ENCODE measurements at regions not wholly inside any gene's neighbourhood (a gene's known extent, or its start where the extent isn't known, plus 50 kb on each side); places are given as distances from the start of the nearest gene placed in this dataset.

DNA sequence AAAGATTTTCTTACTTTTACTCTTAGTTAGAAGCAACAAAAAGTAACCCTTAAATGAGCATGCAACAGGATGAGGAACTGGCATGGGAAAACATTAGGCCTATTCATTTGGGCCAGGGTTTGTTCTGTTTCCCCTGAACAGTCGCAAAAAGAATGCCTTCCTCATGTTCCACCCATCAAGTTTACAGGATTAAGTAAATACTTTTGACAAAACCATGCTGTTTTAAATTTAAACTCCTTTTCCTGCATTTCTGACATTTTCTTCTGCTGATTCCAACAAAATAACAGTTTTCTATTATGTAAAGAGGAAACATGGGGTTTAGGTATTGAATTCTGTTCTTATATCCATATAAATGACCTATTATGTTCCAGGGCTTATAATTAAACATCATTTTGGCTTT, 236.6 kb upstream of the ACTBL2 start:
- no peak for TF ChIP-seq EZH2 (IDR thresholded peaks at IDR 0.05; ENCODE audit: borderline replicate concordance, low read depth, low read length, poor library complexity, severe bottlenecking)
- TF ChIP-seq, protein P1, sequence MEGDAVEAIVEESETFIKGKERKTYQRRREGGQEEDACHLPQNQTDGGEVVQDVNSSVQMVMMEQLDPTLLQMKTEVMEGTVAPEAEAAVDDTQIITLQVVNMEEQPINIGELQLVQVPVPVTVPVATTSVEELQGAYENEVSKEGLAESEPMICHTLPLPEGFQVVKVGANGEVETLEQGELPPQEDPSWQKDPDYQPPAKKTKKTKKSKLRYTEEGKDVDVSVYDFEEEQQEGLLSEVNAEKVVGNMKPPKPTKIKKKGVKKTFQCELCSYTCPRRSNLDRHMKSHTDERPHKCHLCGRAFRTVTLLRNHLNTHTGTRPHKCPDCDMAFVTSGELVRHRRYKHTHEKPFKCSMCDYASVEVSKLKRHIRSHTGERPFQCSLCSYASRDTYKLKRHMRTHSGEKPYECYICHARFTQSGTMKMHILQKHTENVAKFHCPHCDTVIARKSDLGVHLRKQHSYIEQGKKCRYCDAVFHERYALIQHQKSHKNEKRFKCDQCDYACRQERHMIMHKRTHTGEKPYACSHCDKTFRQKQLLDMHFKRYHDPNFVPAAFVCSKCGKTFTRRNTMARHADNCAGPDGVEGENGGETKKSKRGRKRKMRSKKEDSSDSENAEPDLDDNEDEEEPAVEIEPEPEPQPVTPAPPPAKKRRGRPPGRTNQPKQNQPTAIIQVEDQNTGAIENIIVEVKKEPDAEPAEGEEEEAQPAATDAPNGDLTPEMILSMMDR (conservative IDR thresholded peaks at IDR 0.05; ENCODE audit: low read depth, low read length) = no peak
- Histone ChIP-seq H3K27me3 (replicated peaks; ENCODE audit: insufficient read depth, low read depth, low read length, poor library complexity) (no peaks in the 10 kb centered on the region), H3K4me1 (ENCODE audit: insufficient read depth, low read length, poor library complexity, severe bottlenecking) (no peaks in the 10 kb centered on the region), H3K27ac (ENCODE audit: low read depth, low read length, poor library complexity, severe bottlenecking) (no peak overlapping the region), H3K36me3 (ENCODE audit: insufficient read depth, low read length, poor library complexity, severe bottlenecking) (no peaks in the 10 kb centered on the region), H3K9me3 (ENCODE audit: low read depth, low read length, poor library complexity, severe bottlenecking) (no peaks in the 10 kb centered on the region), H3K4me3 (ENCODE audit: low read depth, low read length, poor library complexity, severe bottlenecking) (no peak overlapping the region)
- intact Hi-C loops (cut with micrococcal nuclease; ENCODE audit: unreplicated experiment) = no loop called here
- peak; percentile 43 for DNase-seq (ENCODE audit: low spot score)
- no TSS peak for BruUV-seq (replicated peaks)
- ChIA-PET CTCF (no interaction called here), POLR2A (ENCODE audit: low non-redundant PET) (no interaction called here)

DNA sequence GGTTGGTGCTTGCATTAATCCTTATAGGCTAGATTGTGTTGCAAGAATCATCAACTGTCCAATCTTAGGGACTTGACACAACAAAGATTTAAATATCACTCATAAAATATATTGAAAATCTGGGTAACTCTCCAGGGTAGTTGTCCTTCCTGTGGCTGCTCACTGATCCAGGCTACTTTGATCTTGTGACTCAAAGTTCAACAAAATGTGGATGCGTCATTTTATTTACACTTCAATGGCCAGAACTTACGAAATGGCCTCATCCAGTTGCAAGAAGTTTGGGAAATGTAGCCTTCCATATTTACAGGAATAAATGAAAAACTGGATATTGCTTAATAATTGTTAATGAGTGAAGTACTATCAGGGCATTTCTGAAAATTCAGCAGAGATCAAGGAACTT, 235.5 kb upstream of the ACTBL2 start:
- H3K9me3 ChIP-seq (ENCODE audit: low read depth, low read length, poor library complexity, severe bottlenecking) = no peaks in the 10 kb centered on the region
- BruUV-seq (replicated peaks) = no TSS peak
- no peak overlapping the region for H3K4me3 ChIP-seq (ENCODE audit: low read depth, low read length, poor library complexity, severe bottlenecking)
- intact Hi-C loops (cut with micrococcal nuclease; ENCODE audit: unreplicated experiment) = no loop called here
- ChIA-PET CTCF (no interaction called here), POLR2A (ENCODE audit: low non-redundant PET) (no interaction called here)
- H3K36me3 ChIP-seq (ENCODE audit: insufficient read depth, low read length, poor library complexity, severe bottlenecking) = no peaks in the 10 kb centered on the region
- no peaks in the 10 kb centered on the region for H3K27me3 ChIP-seq (replicated peaks; ENCODE audit: insufficient read depth, low read depth, low read length, poor library complexity)
- no peak for DNase-seq (ENCODE audit: low spot score)
- no peak overlapping the region for H3K27ac ChIP-seq (ENCODE audit: low read depth, low read length, poor library complexity, severe bottlenecking)
- H3K4me1 ChIP-seq (ENCODE audit: insufficient read depth, low read length, poor library complexity, severe bottlenecking) = no peaks in the 10 kb centered on the region
- TF ChIP-seq, protein P1 (conservative IDR thresholded peaks at IDR 0.05; ENCODE audit: low read depth, low read length) = no peak
- no peak for TF ChIP-seq EZH2 (IDR thresholded peaks at IDR 0.05; ENCODE audit: borderline replicate concordance, low read depth, low read length, poor library complexity, severe bottlenecking)

- intact Hi-C loops (cut with micrococcal nuclease; ENCODE audit: unreplicated experiment) = no loop called here
- Histone ChIP-seq H3K4me3 (ENCODE audit: low read depth, low read length, poor library complexity, severe bottlenecking) (no peak overlapping the region), H3K27me3 (replicated peaks; ENCODE audit: insufficient read depth, low read depth, low read length, poor library complexity) (no peaks in the 10 kb centered on the region), H3K36me3 (ENCODE audit: insufficient read depth, low read length, poor library complexity, severe bottlenecking) (no peaks in the 10 kb centered on the region), H3K27ac (ENCODE audit: low read depth, low read length, poor library complexity, severe bottlenecking) (no peak overlapping the region), H3K9me3 (ENCODE audit: low read depth, low read length, poor library complexity, severe bottlenecking) (no peaks in the 10 kb centered on the region), H3K4me1 (ENCODE audit: insufficient read depth, low read length, poor library complexity, severe bottlenecking) (no peaks in the 10 kb centered on the region)
- POLR2A ChIA-PET (ENCODE audit: low non-redundant PET) = no interaction called here
- no peak for DNase-seq (ENCODE audit: low spot score)
- no peak for TF ChIP-seq EZH2 (IDR thresholded peaks at IDR 0.05; ENCODE audit: borderline replicate concordance, low read depth, low read length, poor library complexity, severe bottlenecking)
- TF ChIP-seq, protein P1 (conservative IDR thresholded peaks at IDR 0.05; ENCODE audit: low read depth, low read length) = no peak
- CTCF ChIA-PET = no interaction called here
- no TSS peak for BruUV-seq (replicated peaks)
These were observed 234.9 kb upstream of the ACTBL2 start for GRCh38 chr5:57717555-57717954.
